MM.1S (cell line): ENCODE measurements at regions not wholly inside any gene's neighbourhood (a gene's known extent, or its start where the extent isn't known, plus 50 kb on each side); places are given as distances from the start of the nearest gene placed in this dataset.

ENCODE experiments used
- DNase-seq: peaks from one replicate; pipeline ENCODE4 v3.0.0-alpha.2; 2015
- H2AFZ ChIP-seq: fragments of 300-600 bp; sonication (generic); 2 replicates; pipeline ENCODE4 v1.6.0; 2016; ENCODE audit warnings: antibody characterized with exemption, low read length
- H3F3A ChIP-seq: fragments of 300-600 bp; sonication (generic); 2 replicates; pipeline ENCODE4 v1.6.1; 2016; ENCODE audit warnings: mild to moderate bottlenecking, antibody characterized with exemption, low read length, moderate library complexity, mixed read lengths; ENCODE audit not compliant: insufficient read depth
- H3K27ac ChIP-seq: fragments of 300-600 bp; sonication (generic); 2 replicates; pipeline ENCODE4 v1.5.1; 2016; ENCODE audit warnings: mild to moderate bottlenecking, low read length
- H3K27me3 ChIP-seq: fragments of 300-600 bp; sonication (generic); replicated peaks from 2 replicates; pipeline ENCODE4 v1.6.0; 2016; ENCODE audit warnings: low read length; ENCODE audit not compliant: insufficient read depth
- H3K36me3 ChIP-seq: fragments of 300-600 bp; sonication (generic); replicated peaks from 2 replicates; pipeline ENCODE4 v1.6.1; 2016; ENCODE audit warnings: mild to moderate bottlenecking, low read length, mixed read lengths; ENCODE audit not compliant: insufficient read depth
- H3K4me1 ChIP-seq: fragments of 300-600 bp; sonication (generic); 2 replicates; pipeline ENCODE4 v1.6.1; 2016; ENCODE audit warnings: low read length, mixed read lengths
- H3K4me2 ChIP-seq: fragments of 300-600 bp; sonication (generic); 2 replicates; pipeline ENCODE4 v1.6.0; 2016; ENCODE audit warnings: low read depth, low read length
- H3K4me3 ChIP-seq: fragments of 300-600 bp; sonication (generic); 2 replicates; pipeline ENCODE4 v1.5.1; 2016; ENCODE audit warnings: low read length, mixed read lengths
- H3K79me2 ChIP-seq: fragments of 300-600 bp; sonication (generic); 2 replicates; pipeline ENCODE4 v1.6.1; 2016; ENCODE audit warnings: mixed run types, low read length, mixed read lengths
- H3K9ac ChIP-seq: fragments of 300-600 bp; sonication (generic); 2 replicates; pipeline ENCODE4 v1.6.1; 2016; ENCODE audit warnings: low read length, mixed read lengths
- H3K9me2 ChIP-seq: fragments of 300-600 bp; sonication (generic); replicated peaks from 2 replicates; pipeline ENCODE4 v1.6.1; 2016; ENCODE audit warnings: mild to moderate bottlenecking, low read length, mixed read lengths; ENCODE audit not compliant: insufficient read depth
- H3K9me3 ChIP-seq: fragments of 300-600 bp; sonication (generic); replicated peaks from 2 replicates; pipeline ENCODE4 v1.6.1; 2016; ENCODE audit warnings: mild to moderate bottlenecking, low read length, mixed read lengths; ENCODE audit not compliant: insufficient read depth
- H4K20me1 ChIP-seq: fragments of 300-600 bp; sonication (generic); 2 replicates; pipeline ENCODE4 v1.6.1; 2016; ENCODE audit warnings: mild to moderate bottlenecking, low read length, moderate library complexity, mixed read lengths; ENCODE audit not compliant: insufficient read depth
- EZH2 ChIP-seq: fragments of 300-600 bp; sonication (generic); optimal IDR thresholded peaks from 2 replicates; pipeline ENCODE3; 2017; ENCODE audit warnings: low read depth, mild to moderate bottlenecking, antibody characterized with exemption, low read length, mixed read lengths
- EZH2phosphoT487 ChIP-seq: fragments of 300-600 bp; sonication (generic); IDR thresholded peaks from 2 replicates; pipeline ENCODE4 v1.6.1; 2018; ENCODE audit warnings: antibody characterized with exemption, low read length
- TF ChIP-seq, protein P1 (sequence below): fragments of 300-600 bp; sonication (generic); IDR thresholded peaks from 2 replicates; pipeline ENCODE4 v1.5.1; 2016; ENCODE audit warnings: antibody characterized with exemption, low read length, mixed read lengths

DNA sequence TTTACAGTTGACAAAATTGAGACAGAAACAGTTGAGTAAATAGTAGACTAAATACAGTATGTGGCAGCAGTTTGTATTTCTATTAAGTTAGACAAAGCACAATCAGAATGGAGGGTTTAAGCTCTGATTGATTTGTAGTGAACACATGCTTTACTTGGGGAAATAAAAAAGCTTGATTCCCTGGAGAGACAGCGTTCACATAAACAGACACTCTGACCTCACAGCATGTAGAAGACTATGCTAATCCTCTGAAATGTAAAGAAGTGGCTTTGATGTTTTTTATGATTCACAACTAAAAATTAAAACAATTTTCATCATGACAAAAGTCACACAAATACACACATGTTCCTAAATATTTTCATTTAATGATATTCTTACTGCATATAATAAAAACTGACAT is 126.9 kb upstream of the FAM83B start:
- H3F3A ChIP-seq = no peaks in the 10 kb centered on the region
- H3K79me2 ChIP-seq = no peaks in the 10 kb centered on the region
- TF ChIP-seq, protein P1, sequence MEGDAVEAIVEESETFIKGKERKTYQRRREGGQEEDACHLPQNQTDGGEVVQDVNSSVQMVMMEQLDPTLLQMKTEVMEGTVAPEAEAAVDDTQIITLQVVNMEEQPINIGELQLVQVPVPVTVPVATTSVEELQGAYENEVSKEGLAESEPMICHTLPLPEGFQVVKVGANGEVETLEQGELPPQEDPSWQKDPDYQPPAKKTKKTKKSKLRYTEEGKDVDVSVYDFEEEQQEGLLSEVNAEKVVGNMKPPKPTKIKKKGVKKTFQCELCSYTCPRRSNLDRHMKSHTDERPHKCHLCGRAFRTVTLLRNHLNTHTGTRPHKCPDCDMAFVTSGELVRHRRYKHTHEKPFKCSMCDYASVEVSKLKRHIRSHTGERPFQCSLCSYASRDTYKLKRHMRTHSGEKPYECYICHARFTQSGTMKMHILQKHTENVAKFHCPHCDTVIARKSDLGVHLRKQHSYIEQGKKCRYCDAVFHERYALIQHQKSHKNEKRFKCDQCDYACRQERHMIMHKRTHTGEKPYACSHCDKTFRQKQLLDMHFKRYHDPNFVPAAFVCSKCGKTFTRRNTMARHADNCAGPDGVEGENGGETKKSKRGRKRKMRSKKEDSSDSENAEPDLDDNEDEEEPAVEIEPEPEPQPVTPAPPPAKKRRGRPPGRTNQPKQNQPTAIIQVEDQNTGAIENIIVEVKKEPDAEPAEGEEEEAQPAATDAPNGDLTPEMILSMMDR = no peak
- TF ChIP-seq EZH2 = no peak
- no peak for TF ChIP-seq EZH2phosphoT487
- H3K9me3 ChIP-seq = no peaks in the 10 kb centered on the region
- no peak for DNase-seq
- H3K36me3 ChIP-seq = no peaks in the 10 kb centered on the region
- H3K9me2 ChIP-seq = no peaks in the 10 kb centered on the region
- H3K27me3 ChIP-seq = no peaks in the 10 kb centered on the region
- no peak overlapping the region for H3K9ac ChIP-seq
- H3K4me2 ChIP-seq = no peak overlapping the region
- H3K27ac ChIP-seq = no peak overlapping the region
- no peaks in the 10 kb centered on the region for H3K4me1 ChIP-seq
- H2AFZ ChIP-seq = no peak overlapping the region
- no peak overlapping the region for H3K4me3 ChIP-seq
- no peaks in the 10 kb centered on the region for H4K20me1 ChIP-seq

DNA sequence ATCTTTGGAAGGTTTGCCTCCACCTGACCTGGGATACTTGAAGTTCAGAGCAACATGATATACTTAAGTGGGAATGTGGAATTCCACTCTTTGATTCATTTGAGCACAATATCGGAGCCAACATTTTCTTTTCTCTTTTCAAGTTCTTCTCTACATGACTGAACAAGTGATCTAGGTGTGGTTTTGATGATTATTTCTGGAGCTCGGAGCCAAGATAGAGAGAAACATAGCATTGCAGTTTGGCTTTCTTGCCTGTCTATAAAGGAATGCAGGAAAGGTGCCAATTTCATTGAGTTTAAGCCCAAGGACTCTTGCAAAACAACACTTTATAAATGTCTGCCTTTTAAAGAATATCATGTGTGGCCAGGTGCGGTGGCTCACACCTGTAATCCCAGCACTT is 124.2 kb upstream of the FAM83B start:
- DNase-seq = no peak
- Histone ChIP-seq H3K9me2 (no peaks in the 10 kb centered on the region), H3F3A (no peaks in the 10 kb centered on the region), H3K36me3 (no peaks in the 10 kb centered on the region), H3K27ac (no peak overlapping the region), H3K4me2 (no peak overlapping the region), H2AFZ (no peak overlapping the region), H3K9me3 (no peaks in the 10 kb centered on the region), H4K20me1 (no peaks in the 10 kb centered on the region), H3K4me1 (no peaks in the 10 kb centered on the region), H3K79me2 (no peaks in the 10 kb centered on the region), H3K9ac (no peak overlapping the region), H3K27me3 (no peaks in the 10 kb centered on the region), H3K4me3 (no peak overlapping the region)
- TF ChIP-seq, protein P1 = no peak
- TF ChIP-seq EZH2 (no peak), EZH2phosphoT487 (no peak)

DNA sequence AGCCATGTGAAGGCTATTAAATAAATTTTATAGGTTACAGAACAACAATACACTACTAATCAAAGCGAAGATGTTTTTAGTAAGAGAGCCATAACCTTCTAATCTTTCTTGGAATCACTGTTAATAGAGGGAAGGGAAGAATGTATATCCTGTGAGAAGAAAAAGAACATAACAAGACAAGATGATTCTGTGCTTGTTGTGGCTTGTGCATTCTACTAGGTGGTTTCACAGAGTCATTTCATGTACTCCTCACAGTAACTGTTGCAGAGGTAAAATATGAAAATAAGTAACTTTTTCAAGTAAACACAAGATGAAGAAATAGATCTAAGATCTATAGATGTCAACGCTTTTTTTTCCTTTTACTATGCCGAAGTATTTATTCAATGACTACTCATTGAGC is 116.9 kb upstream of the FAM83B start:
- no peaks in the 10 kb centered on the region for H4K20me1 ChIP-seq
- no peaks in the 10 kb centered on the region for H3K9me3 ChIP-seq
- no peaks in the 10 kb centered on the region for H3K4me1 ChIP-seq
- no peaks in the 10 kb centered on the region for H3K79me2 ChIP-seq
- no peaks in the 10 kb centered on the region for H3K9me2 ChIP-seq
- TF ChIP-seq, protein P1 = no peak
- no peak for TF ChIP-seq EZH2phosphoT487
- TF ChIP-seq EZH2 = no peak
- DNase-seq = no peak
- no peak overlapping the region for H3K27ac ChIP-seq
- H2AFZ ChIP-seq = no peak overlapping the region
- H3K4me2 ChIP-seq = no peak overlapping the region
- H3K4me3 ChIP-seq = no peak overlapping the region
- H3K36me3 ChIP-seq = no peaks in the 10 kb centered on the region
- no peaks in the 10 kb centered on the region for H3K27me3 ChIP-seq
- H3F3A ChIP-seq = no peaks in the 10 kb centered on the region
- no peak overlapping the region for H3K9ac ChIP-seq
